G401 (cell line): ENCODE measurements at regions not wholly inside any gene's neighbourhood (a gene's known extent, or its start where the extent isn't known, plus 50 kb on each side); places are given as distances from the start of the nearest gene placed in this dataset.
A peak's percentile ranks its signal among the peaks of the same experiment; 100 is the strongest.
"Not testable (repeated sequence)": the region's sequence is repeated elsewhere in the genome, so short reads cannot be mapped to it uniquely, and the experiment has no call there.

Source experiments
- DNase-seq: peaks from one replicate; pipeline ENCODE4 v3.0.0-alpha.2; 2015; ENCODE audit warnings: low spot score
- in situ Hi-C: cut with HindIII; loops from 2 replicates; pipeline ENCODE4 v1.10.0; 2016; ENCODE audit warnings: low sequenced_read_pairs, mixed read lengths

- in situ Hi-C loops, result no loop called here
- DNase-seq, result no peak
These were observed 284.2 kb upstream of the SGK1 start for GRCh38 chr6:134602123-134602522.

- in situ Hi-C loops, result no loop called here
- no peak for DNase-seq
These were observed 282.8 kb upstream of the SGK1 start for GRCh38 chr6:134600671-134601070.

GRCh38 chr6:134599079-134599478 lies 281.2 kb upstream of the SGK1 start:
- in situ Hi-C loops, result no loop called here
- no peak for DNase-seq

GRCh38 chr6:134596191-134596590 lies 278.3 kb upstream of the SGK1 start:
- no peak for DNase-seq
- in situ Hi-C loops, result no loop called here

- DNase-seq, result no peak
- in situ Hi-C loops, result no loop called here
These were observed 277.0 kb upstream of the SGK1 start for GRCh38 chr6:134594881-134595280.

GRCh38 chr6:134593887-134594286 lies 276.0 kb upstream of the SGK1 start:
- in situ Hi-C loops, result no loop called here

GRCh38 chr6:134593442-134593841 lies 275.5 kb upstream of the SGK1 start:
- no peak for DNase-seq
- in situ Hi-C loops, result no loop called here

More at GRCh38 chr6:134593887-134594286, 276.0 kb upstream of the SGK1 start:
- DNase-seq, result no peak

- DNase-seq, result no peak
- in situ Hi-C loops, result no loop called here
These were observed 275.1 kb upstream of the SGK1 start for GRCh38 chr6:134593024-134593423.

- in situ Hi-C loops, result no loop called here
- DNase-seq, result no peak
These were observed 272.5 kb upstream of the SGK1 start for GRCh38 chr6:134590449-134590848.

GRCh38 chr6:134590004-134590403 lies 272.1 kb upstream of the SGK1 start:
- no peak for DNase-seq
- in situ Hi-C loops, result no loop called here

GRCh38 chr6:134589512-134589911 lies 271.6 kb upstream of the SGK1 start:
- no peak for DNase-seq
- in situ Hi-C loops, result no loop called here

GRCh38 chr6:134588267-134588666 lies 270.4 kb upstream of the SGK1 start:
- in situ Hi-C loops, result no loop called here
- no peak for DNase-seq

- in situ Hi-C loops, result no loop called here
These were observed 267.6 kb upstream of the SGK1 start for GRCh38 chr6:134585517-134585873.

GRCh38 chr6:134584847-134585516 lies 267.1 kb upstream of the SGK1 start:
- in situ Hi-C loops, result no loop called here
- DNase-seq, result no peak

More at GRCh38 chr6:134585517-134585873, 267.6 kb upstream of the SGK1 start:
- DNase-seq, result no peak

GRCh38 chr6:134577998-134578397 lies 260.1 kb upstream of the SGK1 start:
- DNase-seq, result no peak
- in situ Hi-C loops, result no loop called here

GRCh38 chr6:134575221-134575620 lies 257.3 kb upstream of the SGK1 start:
- no peak for DNase-seq
- in situ Hi-C loops, result no loop called here

GRCh38 chr6:134574491-134574890 lies 256.6 kb upstream of the SGK1 start:
- in situ Hi-C loops, result no loop called here
- DNase-seq, result no peak

- DNase-seq, in situ Hi-C loops: not testable (repeated sequence)
These were observed 252.1 kb upstream of the SGK1 start for GRCh38 chr6:134569996-134570395.

GRCh38 chr6:134564705-134565104 lies 246.8 kb upstream of the SGK1 start:
- DNase-seq, result peak; percentile 25
- in situ Hi-C loops, result no loop called here

- in situ Hi-C loops, result no loop called here
- no peak for DNase-seq
These were observed 242.1 kb upstream of the SGK1 start for GRCh38 chr6:134560019-134560418.

- DNase-seq, result no peak
- in situ Hi-C loops, result no loop called here
These were observed 239.6 kb upstream of the SGK1 start for GRCh38 chr6:134557509-134557908.

- in situ Hi-C loops, result no loop called here
- DNase-seq, result no peak
These were observed 237.8 kb upstream of the SGK1 start for GRCh38 chr6:134555672-134556071.
